Breast epithelium (tissue), 4 donors: ENCODE measurements at regions not wholly inside any gene's neighbourhood (a gene's known extent, or its start where the extent isn't known, plus 50 kb on each side); places are given as distances from the start of the nearest gene placed in this dataset.

Source experiments
- DNase-seq, 2 donors: peaks; one replicate each; pipeline ENCODE4 v3.0.0-alpha.2; 2019; ENCODE audit warnings: low spot score in 2 of 2
- H3K27ac ChIP-seq, 2 donors: fragments of 200-600 bp; sonication (generic) in 1 of 2; one replicate each; pipeline ENCODE4 v1.5.1; 2016 to 2019; ENCODE audit warnings: mild to moderate bottlenecking in 1 of 2
- H3K27me3 ChIP-seq, 2 donors: fragments of 200-600 bp; sonication (generic) in 1 of 2; one replicate each; pipeline versions ENCODE4 v1.5.1 to v1.6.0; 2017 to 2019; ENCODE audit warnings: control low read depth in 1 of 2, mild to moderate bottlenecking in 1 of 2
- H3K36me3 ChIP-seq: fragments of 200-600 bp; one replicate; pipeline ENCODE4 v1.5.1; 2019
- H3K4me1 ChIP-seq, 2 donors: fragments of 200-600 bp; sonication (generic); one replicate each; pipeline ENCODE4 v1.5.1; 2016 to 2019; ENCODE audit warnings: control low read depth in 1 of 2
- H3K4me3 ChIP-seq, 3 donors: fragments of 200-600 bp; sonication (generic); 1 replicate in 2 of 3; 2 replicates in 1 of 3; pipeline ENCODE4 v1.5.1; 2016 to 2019; ENCODE audit warnings: mild to moderate bottlenecking in 3 of 3, moderate library complexity in 2 of 3
- H3K9me3 ChIP-seq, 2 donors: fragments of 200-600 bp; sonication (generic) in 1 of 2; one replicate each; pipeline ENCODE4 v1.5.1; 2016 to 2019; ENCODE audit warnings: control low read depth in 1 of 2
- CTCF ChIP-seq, 3 donors: fragments of 450-650 bp; IDR thresholded peaks; one replicate each; pipeline ENCODE4 v1.5.1; 2016 to 2017; ENCODE audit warnings: antibody characterized with exemption in 3 of 3, mild to moderate bottlenecking in 3 of 3, moderate library complexity in 3 of 3
- POLR2A ChIP-seq: fragments of 450-650 bp; IDR thresholded peaks from one replicate; pipeline ENCODE4 v1.6.1; 2016; ENCODE audit warnings: antibody characterized with exemption, mild to moderate bottlenecking, moderate library complexity
- POLR2AphosphoS5 ChIP-seq, 3 donors: sonication (generic); formaldehyde crosslinking; IDR thresholded peaks; one replicate each; pipeline ENCODE4 v1.6.1; 2017; ENCODE audit warnings: antibody characterized with exemption in 3 of 3
- intact Hi-C: fragments of 100-400 bp; cut with DNase I; formaldehyde crosslinking; loops from one replicate; pipeline ENCODE4 v1.15.1; 2023; ENCODE audit warnings: low total_unique reads

GRCh38 chr6:9914951-9915350 lies 499.9 kb downstream of the TFAP2A start:
- Histone ChIP-seq H3K9me3 (no peaks in the 10 kb centered on the region), H3K27ac (no peak overlapping the region), H3K27me3 (no peaks in the 10 kb centered on the region), H3K4me3 (no peak overlapping the region), H3K4me1 (no peaks in the 10 kb centered on the region), H3K36me3 (no peaks in the 10 kb centered on the region)
- intact Hi-C loops = no loop called here
- TF ChIP-seq POLR2AphosphoS5 (IDR thresholded peaks at IDR 0.05) = no peak
- no peak for DNase-seq

- H3K9me3 ChIP-seq = no peaks in the 10 kb centered on the region
- H3K4me1 ChIP-seq = no peaks in the 10 kb centered on the region
- intact Hi-C loops = no loop called here
- no peaks in the 10 kb centered on the region for H3K36me3 ChIP-seq
- H3K27me3 ChIP-seq = no peaks in the 10 kb centered on the region
- H3K4me3 ChIP-seq = no peak overlapping the region
- TF ChIP-seq CTCF (IDR thresholded peaks at IDR 0.05) (no peak), POLR2AphosphoS5 (IDR thresholded peaks at IDR 0.05) (no peak), POLR2A (no peak)
- no peak overlapping the region for H3K27ac ChIP-seq
- no peak for DNase-seq
Observed at GRCh38 chr6:9901376-9901775, 513.5 kb downstream of the TFAP2A start.

DNA sequence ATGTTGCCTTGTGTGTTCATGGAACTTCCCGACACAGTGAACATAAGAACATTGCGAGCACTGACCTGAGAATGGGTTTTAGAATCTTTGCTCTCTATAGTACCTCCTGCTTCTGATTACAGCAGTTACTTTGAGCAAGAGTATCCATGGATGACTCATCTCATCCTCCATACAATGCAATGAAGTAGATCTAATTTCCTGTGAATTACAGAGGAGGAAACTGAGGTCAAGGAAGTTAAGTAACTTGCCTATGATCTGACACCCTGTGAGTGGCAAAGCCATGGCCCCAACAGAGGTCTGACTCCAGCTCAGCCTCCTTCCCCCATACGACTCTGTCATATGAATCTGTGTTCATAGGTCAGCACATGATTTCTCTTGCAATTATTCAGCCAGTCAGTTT lies 518.1 kb downstream of the TFAP2A start:
- Histone ChIP-seq H3K9me3 (no peaks in the 10 kb centered on the region), H3K27ac (no peak overlapping the region), H3K36me3 (no peaks in the 10 kb centered on the region), H3K4me1 (no peaks in the 10 kb centered on the region), H3K27me3 (no peaks in the 10 kb centered on the region), H3K4me3 (no peak overlapping the region)
- no peak for TF ChIP-seq POLR2AphosphoS5 (IDR thresholded peaks at IDR 0.05)
- TF ChIP-seq POLR2A = no peak
- no peak for TF ChIP-seq CTCF (IDR thresholded peaks at IDR 0.05)
- intact Hi-C loops = no loop called here
- no peak for DNase-seq

DNA sequence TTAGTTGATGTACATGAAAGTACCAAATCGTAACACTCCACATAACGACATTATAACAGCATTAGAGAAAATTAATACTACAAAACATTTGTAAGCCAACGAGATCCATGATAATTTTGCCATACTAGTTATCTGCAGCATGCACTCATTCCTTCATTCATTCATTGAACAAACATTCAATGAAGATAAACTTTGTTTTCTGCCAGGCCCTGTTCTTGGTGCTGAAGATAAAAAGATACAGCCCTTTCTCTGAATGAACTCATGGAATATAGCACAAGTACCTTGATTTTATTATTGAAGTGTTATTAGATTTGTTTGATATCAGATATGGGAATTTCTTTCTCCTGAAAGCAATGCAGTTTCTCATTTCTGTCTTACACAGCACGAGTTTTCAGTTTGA lies 524.0 kb downstream of the TFAP2A start:
- H3K4me3 ChIP-seq = no peak overlapping the region
- intact Hi-C loops = no loop called here
- H3K4me1 ChIP-seq = no peaks in the 10 kb centered on the region
- no peak for DNase-seq
- no peaks in the 10 kb centered on the region for H3K27me3 ChIP-seq
- no peaks in the 10 kb centered on the region for H3K36me3 ChIP-seq
- H3K9me3 ChIP-seq = peaks cover 0 to 4% of the 10 kb centered on the region in 2 donors
- TF ChIP-seq POLR2AphosphoS5 (IDR thresholded peaks at IDR 0.05) (no peak), CTCF (IDR thresholded peaks at IDR 0.05) (no peak), POLR2A (no peak)
- H3K27ac ChIP-seq = no peak overlapping the region

GRCh38 chr6:9890469-9890868 lies 524.4 kb downstream of the TFAP2A start:
- TF ChIP-seq POLR2AphosphoS5 (IDR thresholded peaks at IDR 0.05) (no peak), POLR2A (no peak), CTCF (IDR thresholded peaks at IDR 0.05) (no peak)
- DNase-seq = no peak
- intact Hi-C loops = no loop called here

DNA sequence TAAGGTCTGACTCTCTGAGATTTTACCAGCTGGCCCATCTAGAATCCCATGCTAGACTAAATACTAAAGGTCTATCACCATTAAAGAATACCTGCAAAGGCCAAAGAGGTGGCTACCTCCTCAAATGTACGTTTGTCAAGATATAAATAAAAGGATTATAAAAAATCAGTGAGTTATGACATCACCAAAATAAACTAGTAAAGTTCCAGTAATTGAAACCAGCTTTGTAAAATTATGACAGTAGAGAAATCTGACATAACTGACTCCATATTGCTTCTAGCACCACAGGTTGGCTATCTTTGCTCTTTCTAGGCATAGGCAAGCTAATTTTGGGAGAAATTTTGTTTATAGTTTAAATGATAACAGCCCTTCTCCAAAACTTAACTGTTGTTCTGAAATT lies 536.3 kb downstream of the TFAP2A start:
- H3K27ac ChIP-seq = no peak overlapping the region
- no peaks in the 10 kb centered on the region for H3K27me3 ChIP-seq
- TF ChIP-seq POLR2A = no peak
- TF ChIP-seq POLR2AphosphoS5 (IDR thresholded peaks at IDR 0.05) = no peak
- TF ChIP-seq CTCF (IDR thresholded peaks at IDR 0.05) = no peak
- H3K36me3 ChIP-seq = no peaks in the 10 kb centered on the region
- H3K9me3 ChIP-seq = peaks cover 0 to 3% of the 10 kb centered on the region in 2 donors
- no peak for DNase-seq
- intact Hi-C loops = no loop called here
- H3K4me1 ChIP-seq = no peaks in the 10 kb centered on the region
- no peak overlapping the region for H3K4me3 ChIP-seq

More at GRCh38 chr6:9890469-9890868, 524.4 kb downstream of the TFAP2A start:
- no peak overlapping the region for H3K4me3 ChIP-seq
- H3K4me1 ChIP-seq = no peaks in the 10 kb centered on the region
- no peaks in the 10 kb centered on the region for H3K36me3 ChIP-seq
- no peak overlapping the region for H3K27ac ChIP-seq
- H3K9me3 ChIP-seq = peaks cover 0 to 4% of the 10 kb centered on the region in 2 donors
- H3K27me3 ChIP-seq = no peaks in the 10 kb centered on the region
